Cardiac muscle cell (in vitro differentiated cells and primary cell): ENCODE measurements at regions not wholly inside any gene's neighbourhood (a gene's known extent, or its start where the extent isn't known, plus 50 kb on each side); places are given as distances from the start of the nearest gene placed in this dataset.

Experiments
- DNase-seq, 2 donors: peaks; one replicate each; pipeline versions ENCODE4 v3.0.0 to v3.0.0-alpha.2; 2010 to 2017; ENCODE audit warnings: low read depth in 1 of 2, low spot score in 1 of 2
- H3K27ac ChIP-seq: fragments of 200-600 bp; sonication (generic); 2 replicates; pipeline ENCODE4 v1.5.1; 2016
- H3K27me3 ChIP-seq: fragments of 200-600 bp; sonication (generic); 2 replicates; pipeline ENCODE4 v1.6.0; 2016; ENCODE audit warnings: control low read depth
- H3K36me3 ChIP-seq: fragments of 200-600 bp; sonication (generic); 2 replicates; pipeline ENCODE4 v1.5.1; 2016; ENCODE audit warnings: control low read depth
- H3K4me1 ChIP-seq: fragments of 200-600 bp; sonication (generic); 2 replicates; pipeline ENCODE4 v1.8.1; 2017; ENCODE audit warnings: low read depth, mild to moderate bottlenecking, mixed run types
- H3K4me3 ChIP-seq: fragments of 200-600 bp; sonication (generic); 2 replicates; pipeline ENCODE4 v1.5.1; 2016; ENCODE audit warnings: mild to moderate bottlenecking
- H3K9me3 ChIP-seq: fragments of 200-600 bp; sonication (generic); 2 replicates; pipeline ENCODE4 v1.5.1; 2017; ENCODE audit warnings: low read depth, mild to moderate bottlenecking, control low read depth
- CTCF ChIP-seq: IDR thresholded peaks from 2 replicates; pipeline ENCODE4 v1.5.1; 2012; ENCODE audit warnings: low read depth, mild to moderate bottlenecking, low read length

- no peaks in the 10 kb centered on the region for H3K9me3 ChIP-seq
- H3K36me3 ChIP-seq = no peaks in the 10 kb centered on the region
- no peak overlapping the region for H3K27ac ChIP-seq
- DNase-seq = peak in 1 of 2 donors; percentile 3
- no peak overlapping the region for H3K4me3 ChIP-seq
- no peak for TF ChIP-seq CTCF
- H3K27me3 ChIP-seq = no peaks in the 10 kb centered on the region
- H3K4me1 ChIP-seq = no peaks in the 10 kb centered on the region
These were observed 610.1 kb upstream of the NEGR1 start for GRCh38 chr1:72892461-72892860.

GRCh38 chr1:72891976-72892375 is 609.6 kb upstream of the NEGR1 start:
- H3K4me3 ChIP-seq = no peak overlapping the region
- DNase-seq = no peak
- H3K4me1 ChIP-seq = no peaks in the 10 kb centered on the region
- H3K36me3 ChIP-seq = no peaks in the 10 kb centered on the region
- no peak overlapping the region for H3K27ac ChIP-seq
- no peak for TF ChIP-seq CTCF
- H3K9me3 ChIP-seq = no peaks in the 10 kb centered on the region
- H3K27me3 ChIP-seq = no peaks in the 10 kb centered on the region

- TF ChIP-seq CTCF = no peak
- H3K4me3 ChIP-seq = no peak overlapping the region
- no peaks in the 10 kb centered on the region for H3K27me3 ChIP-seq
- H3K9me3 ChIP-seq = no peaks in the 10 kb centered on the region
- H3K36me3 ChIP-seq = no peaks in the 10 kb centered on the region
- peaks cover 9% of the 10 kb centered on the region for H3K4me1 ChIP-seq
- no peak for DNase-seq
- H3K27ac ChIP-seq = no peak overlapping the region
These were observed 603.5 kb upstream of the NEGR1 start for GRCh38 chr1:72885841-72886240.

GRCh38 chr1:72885017-72885416 is 602.7 kb upstream of the NEGR1 start:
- Histone ChIP-seq H3K9me3 (no peaks in the 10 kb centered on the region), H3K36me3 (no peaks in the 10 kb centered on the region), H3K27ac (no peak overlapping the region), H3K27me3 (no peaks in the 10 kb centered on the region), H3K4me1 (peaks cover 9% of the 10 kb centered on the region), H3K4me3 (no peak overlapping the region)
- no peak for DNase-seq
- TF ChIP-seq CTCF = no peak

GRCh38 chr1:72869873-72870272 is 587.5 kb upstream of the NEGR1 start:
- Histone ChIP-seq H3K4me1 (no peaks in the 10 kb centered on the region), H3K9me3 (no peaks in the 10 kb centered on the region), H3K27ac (no peak overlapping the region), H3K4me3 (no peak overlapping the region), H3K36me3 (no peaks in the 10 kb centered on the region), H3K27me3 (no peaks in the 10 kb centered on the region)
- DNase-seq = no peak
- TF ChIP-seq CTCF = no peak

- H3K27me3 ChIP-seq = no peaks in the 10 kb centered on the region
- no peaks in the 10 kb centered on the region for H3K4me1 ChIP-seq
- DNase-seq = no peak
- no peak overlapping the region for H3K27ac ChIP-seq
- H3K36me3 ChIP-seq = no peaks in the 10 kb centered on the region
- no peak for TF ChIP-seq CTCF
- H3K9me3 ChIP-seq = no peaks in the 10 kb centered on the region
- no peak overlapping the region for H3K4me3 ChIP-seq
These were observed 587.1 kb upstream of the NEGR1 start for GRCh38 chr1:72869441-72869840.
